HCT116 (cell line): ENCODE measurements at regions not wholly inside any gene's neighbourhood (a gene's known extent, or its start where the extent isn't known, plus 50 kb on each side); places are given as distances from the start of the nearest gene placed in this dataset.

Experiments
- ATAC-seq: fragments of 200-7000 bp; cut with Tn5 transposase; 2 replicates; pipeline ENCODE4 v1.9.1; 2020; ENCODE audit warnings: mild to moderate bottlenecking, moderate library complexity
- BruUV-seq: library from RNA; stranded (reverse); fragments of 400-500 nt; replicated peaks from 2 replicates; lab custom pipeline; 2021; lab: Mats Ljungman, UMichigan
- CTCF ChIA-PET: fragments of 300-600 bp; sonication (Branson Sonifier 250); formaldehyde crosslinking; loops from one replicate; lab custom pipeline; 2021; ENCODE audit warnings: antibody characterized with exemption; lab: Charles Lee
- POLR2A ChIA-PET: fragments of 300-600, 350-600 bp; sonication (Branson Sonifier 250); formaldehyde crosslinking; loops from one replicate; lab custom pipeline; 2021; ENCODE audit warnings: antibody characterized with exemption; lab: Charles Lee
- RAD21 ChIA-PET, 2 experiments: fragments of 300-600 bp; sonication (Branson Sonifier 250); formaldehyde crosslinking; loops; one replicate each; lab custom pipeline; 2023; ENCODE audit warnings: low total read pairs in 2 of 2; ENCODE audit not compliant: uncharacterized antibody in 2 of 2, unreplicated experiment in 2 of 2, low non-redundant PET in 1 of 2; lab: Charles Lee
- DNase-seq: peaks from one replicate; pipeline ENCODE4 v3.0.0-alpha.2; 2010; ENCODE audit warnings: low read depth, low spot score
- H2AFZ ChIP-seq: fragments of 200-600 bp; shearing (Covaris generic), sonication (generic); 2 replicates; pipeline ENCODE4 v1.6.1; 2017; ENCODE audit warnings: low read depth, mixed run types, mixed read lengths, antibody characterized with exemption, low read length; ENCODE audit not compliant: poor library complexity, severe bottlenecking
- H3K27ac ChIP-seq: 2 replicates; pipeline ENCODE4 v1.5.1; 2012; ENCODE audit warnings: low read depth, low read length
- H3K27me3 ChIP-seq: fragments of 200-600 bp; sonication (generic); 2 replicates; pipeline ENCODE4 v1.6.1; 2016; ENCODE audit warnings: mixed run types, low read length, mixed read lengths; ENCODE audit not compliant: insufficient read depth
- H3K36me3 ChIP-seq, 2 experiments: fragments of 200-500 bp in 1 of 2; fragments of 200-600 bp in 1 of 2; sonication (Bioruptor generic) in 1 of 2; sonication (generic) in 1 of 2; 2 replicates each; pipeline versions ENCODE4 v1.5.1 to v1.6.1; 2014 to 2016; ENCODE audit warnings: low read length in 2 of 2, inconsistent platforms in 1 of 2, mixed read lengths in 1 of 2, mixed run types in 1 of 2; ENCODE audit not compliant: insufficient read depth in 2 of 2, control insufficient read depth in 1 of 2
- H3K4me1 ChIP-seq, 2 experiments: fragments of 200-600 bp in 1 of 2; sonication (generic) in 1 of 2; 2 replicates each; pipeline versions ENCODE4 v1.5.1 to v1.6.1; 2012 to 2017; ENCODE audit warnings: low read length in 2 of 2, inconsistent platforms in 1 of 2, mild to moderate bottlenecking in 1 of 2, mixed read lengths in 1 of 2, mixed run types in 1 of 2, moderate library complexity in 1 of 2; ENCODE audit not compliant: insufficient read depth in 2 of 2, control insufficient read depth in 1 of 2
- H3K4me2 ChIP-seq: fragments of 200-600 bp; sonication (generic); 2 replicates; pipeline ENCODE4 v1.6.1; 2017; ENCODE audit warnings: mixed run types, low read length, mixed read lengths
- H3K4me3 ChIP-seq, 2 experiments: fragments of 200-600 bp in 1 of 2; sonication (generic) in 1 of 2; replicated peaks in 1 of 2; 2 replicates each; pipeline ENCODE4 v1.5.1; 2011 to 2016; ENCODE audit warnings: low read length in 2 of 2, control low read depth in 1 of 2, low read depth in 1 of 2, mild to moderate bottlenecking in 1 of 2, mixed read lengths in 1 of 2, mixed run types in 1 of 2
- H3K79me2 ChIP-seq: fragments of 200-600 bp; sonication (generic); 2 replicates; pipeline ENCODE4 v1.6.1; 2017; ENCODE audit warnings: mild to moderate bottlenecking, mixed run types, low read length, moderate library complexity, mixed read lengths; ENCODE audit not compliant: insufficient read depth
- H3K9ac ChIP-seq: fragments of 200-600 bp; sonication (generic); 2 replicates; pipeline ENCODE4 v1.6.1; 2016; ENCODE audit warnings: low read length, mixed read lengths
- H3K9me2 ChIP-seq: fragments of 200-600 bp; sonication (generic), shearing (Covaris generic); 2 replicates; pipeline ENCODE4 v1.6.1; 2017; ENCODE audit warnings: mixed run types, mild to moderate bottlenecking, moderate library complexity; ENCODE audit not compliant: insufficient read depth
- H3K9me3 ChIP-seq, 2 experiments: fragments of 200-500 bp in 1 of 2; fragments of 200-600 bp in 1 of 2; sonication (Bioruptor generic) in 1 of 2; sonication (generic) in 1 of 2; 2 replicates each; pipeline ENCODE4 v1.6.1; 2014 to 2017; ENCODE audit warnings: low read length in 2 of 2, mixed read lengths in 2 of 2, inconsistent platforms in 1 of 2, low read depth in 1 of 2, mild to moderate bottlenecking in 1 of 2, mixed run types in 1 of 2, moderate library complexity in 1 of 2; ENCODE audit not compliant: control insufficient read depth in 1 of 2, insufficient read depth in 1 of 2
- H4K20me1 ChIP-seq: fragments of 200-600 bp; sonication (generic), shearing (Covaris generic); 2 replicates; pipeline ENCODE4 v1.6.1; 2017; ENCODE audit warnings: mixed run types, mild to moderate bottlenecking, moderate library complexity; ENCODE audit not compliant: insufficient read depth
- CEBPB ChIP-seq: IDR thresholded peaks from 2 replicates; pipeline ENCODE4 v1.6.1; 2012; ENCODE audit warnings: low read depth
- EGR1 ChIP-seq: IDR thresholded peaks from 2 replicates; pipeline ENCODE4 v1.6.1; 2012; ENCODE audit warnings: low read depth
- ELF1 ChIP-seq: IDR thresholded peaks from 2 replicates; pipeline ENCODE4 v1.6.1; 2012; ENCODE audit warnings: low read depth, borderline replicate concordance
- POLR2A ChIP-seq: IDR thresholded peaks from 2 replicates; pipeline ENCODE4 v1.7.0; 2011; ENCODE audit warnings: borderline replicate concordance; ENCODE audit not compliant: insufficient read depth, insufficient read length; ENCODE audit errors: extremely low read depth
- REST ChIP-seq: IDR thresholded peaks from 2 replicates; pipeline ENCODE4 v1.6.1; 2012; ENCODE audit warnings: low read depth
- TCF7L2 ChIP-seq: IDR thresholded peaks from 2 replicates; pipeline ENCODE4 v1.7.0; 2011; ENCODE audit warnings: borderline replicate concordance, inconsistent platforms; ENCODE audit not compliant: insufficient read depth, insufficient read length; ENCODE audit errors: extremely low read depth
- YY1 ChIP-seq: IDR thresholded peaks from 2 replicates; pipeline ENCODE4 v1.6.1; 2011; ENCODE audit warnings: low read length, low read depth, moderate library complexity, mild to moderate bottlenecking; ENCODE audit not compliant: insufficient replicate concordance; ENCODE audit errors: extremely low read depth
- intact Hi-C: fragments of 100-400 bp; cut with micrococcal nuclease; formaldehyde crosslinking; loops from 2 replicates; pipeline ENCODE4 v1.10.0; 2022

DNA sequence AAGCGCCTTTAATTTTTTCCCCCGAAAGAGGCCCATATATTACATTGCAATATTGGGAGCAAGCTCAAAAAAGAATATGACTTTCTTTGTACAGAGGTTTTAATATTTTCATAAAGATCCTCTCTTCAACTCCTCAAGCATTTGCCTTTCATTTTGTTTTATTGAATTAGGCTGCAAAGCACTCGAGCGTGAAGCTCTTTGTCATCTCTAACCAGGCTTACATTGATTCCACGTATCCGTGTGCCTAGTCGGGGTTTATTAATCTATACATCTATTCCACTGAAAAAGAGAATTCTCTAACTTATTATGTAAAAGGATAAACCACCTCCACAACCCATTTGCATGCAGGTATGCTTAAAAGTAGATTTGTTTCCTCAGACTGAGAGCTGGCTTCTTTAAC lies 234.8 kb upstream of the TMPO start:
- ChIA-PET POLR2A (no interaction called here), RAD21 (no interaction called here), CTCF (no interaction called here)
- H3K36me3 ChIP-seq = no peaks in the 10 kb centered on the region
- no peak overlapping the region for H3K4me3 ChIP-seq
- DNase-seq (no peak), ATAC-seq (no peak)
- no peaks in the 10 kb centered on the region for H3K9me2 ChIP-seq
- peaks cover 12% of the 10 kb centered on the region for H3K27me3 ChIP-seq
- BruUV-seq = no TSS peak
- H3K4me1 ChIP-seq = no peaks in the 10 kb centered on the region
- no peak overlapping the region for H2AFZ ChIP-seq
- no peak overlapping the region for H3K27ac ChIP-seq
- no peak overlapping the region for H3K4me2 ChIP-seq
- no peaks in the 10 kb centered on the region for H3K9me3 ChIP-seq
- no peaks in the 10 kb centered on the region for H4K20me1 ChIP-seq
- H3K79me2 ChIP-seq = no peaks in the 10 kb centered on the region
- intact Hi-C loops = no loop called here
- H3K9ac ChIP-seq = no peak overlapping the region
- TF ChIP-seq YY1 (no peak), EGR1 (no peak), ELF1 (no peak), POLR2A (no peak), CEBPB (no peak), TCF7L2 (no peak), REST (no peak)
- TF ChIP-seq, all 23 proteins: peak for 0
